GM12864 (cell line): ENCODE measurements at regions not wholly inside any gene's neighbourhood (a gene's known extent, or its start where the extent isn't known, plus 50 kb on each side); places are given as distances from the start of the nearest gene placed in this dataset.

Experiments
- DNase-seq: peaks from one replicate; pipeline ENCODE4 v3.0.0-alpha.2; 2011; ENCODE audit warnings: low read depth
- H3K4me3 ChIP-seq: 2 replicates; pipeline ENCODE4 v1.5.1; 2011; ENCODE audit warnings: mild to moderate bottlenecking, low read depth, low read length, control low read depth
- TF ChIP-seq, protein P1 (sequence below): IDR thresholded peaks from 2 replicates; pipeline ENCODE4 v1.5.1; 2011; ENCODE audit warnings: low read depth, mild to moderate bottlenecking, moderate library complexity, low read length, control low read depth, inconsistent platforms; ENCODE audit errors: missing control alignments

DNA sequence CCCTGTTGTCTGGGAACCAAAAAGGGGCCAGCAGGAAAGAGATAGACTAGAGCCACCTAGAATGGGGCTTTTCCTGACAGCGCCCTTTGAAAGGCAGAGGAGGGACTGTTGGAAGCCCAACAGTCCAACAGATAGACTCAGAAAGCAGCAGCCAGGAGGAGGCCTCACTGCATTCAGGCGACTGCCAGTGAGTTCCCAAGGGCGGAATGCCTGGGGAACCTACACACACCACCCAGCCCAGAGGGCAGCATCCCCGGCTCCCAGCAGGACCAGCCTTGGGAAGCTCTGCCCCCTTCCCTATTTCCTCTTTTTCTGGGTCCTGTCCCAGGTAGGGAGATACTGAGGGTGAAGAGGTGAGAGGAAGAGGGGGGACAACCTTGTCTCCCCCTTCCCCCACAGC, 192.4 kb upstream of the KLF4 start:
- no peak overlapping the region for H3K4me3 ChIP-seq
- TF ChIP-seq, protein P1, sequence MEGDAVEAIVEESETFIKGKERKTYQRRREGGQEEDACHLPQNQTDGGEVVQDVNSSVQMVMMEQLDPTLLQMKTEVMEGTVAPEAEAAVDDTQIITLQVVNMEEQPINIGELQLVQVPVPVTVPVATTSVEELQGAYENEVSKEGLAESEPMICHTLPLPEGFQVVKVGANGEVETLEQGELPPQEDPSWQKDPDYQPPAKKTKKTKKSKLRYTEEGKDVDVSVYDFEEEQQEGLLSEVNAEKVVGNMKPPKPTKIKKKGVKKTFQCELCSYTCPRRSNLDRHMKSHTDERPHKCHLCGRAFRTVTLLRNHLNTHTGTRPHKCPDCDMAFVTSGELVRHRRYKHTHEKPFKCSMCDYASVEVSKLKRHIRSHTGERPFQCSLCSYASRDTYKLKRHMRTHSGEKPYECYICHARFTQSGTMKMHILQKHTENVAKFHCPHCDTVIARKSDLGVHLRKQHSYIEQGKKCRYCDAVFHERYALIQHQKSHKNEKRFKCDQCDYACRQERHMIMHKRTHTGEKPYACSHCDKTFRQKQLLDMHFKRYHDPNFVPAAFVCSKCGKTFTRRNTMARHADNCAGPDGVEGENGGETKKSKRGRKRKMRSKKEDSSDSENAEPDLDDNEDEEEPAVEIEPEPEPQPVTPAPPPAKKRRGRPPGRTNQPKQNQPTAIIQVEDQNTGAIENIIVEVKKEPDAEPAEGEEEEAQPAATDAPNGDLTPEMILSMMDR, result no peak
- no peak for DNase-seq

DNA sequence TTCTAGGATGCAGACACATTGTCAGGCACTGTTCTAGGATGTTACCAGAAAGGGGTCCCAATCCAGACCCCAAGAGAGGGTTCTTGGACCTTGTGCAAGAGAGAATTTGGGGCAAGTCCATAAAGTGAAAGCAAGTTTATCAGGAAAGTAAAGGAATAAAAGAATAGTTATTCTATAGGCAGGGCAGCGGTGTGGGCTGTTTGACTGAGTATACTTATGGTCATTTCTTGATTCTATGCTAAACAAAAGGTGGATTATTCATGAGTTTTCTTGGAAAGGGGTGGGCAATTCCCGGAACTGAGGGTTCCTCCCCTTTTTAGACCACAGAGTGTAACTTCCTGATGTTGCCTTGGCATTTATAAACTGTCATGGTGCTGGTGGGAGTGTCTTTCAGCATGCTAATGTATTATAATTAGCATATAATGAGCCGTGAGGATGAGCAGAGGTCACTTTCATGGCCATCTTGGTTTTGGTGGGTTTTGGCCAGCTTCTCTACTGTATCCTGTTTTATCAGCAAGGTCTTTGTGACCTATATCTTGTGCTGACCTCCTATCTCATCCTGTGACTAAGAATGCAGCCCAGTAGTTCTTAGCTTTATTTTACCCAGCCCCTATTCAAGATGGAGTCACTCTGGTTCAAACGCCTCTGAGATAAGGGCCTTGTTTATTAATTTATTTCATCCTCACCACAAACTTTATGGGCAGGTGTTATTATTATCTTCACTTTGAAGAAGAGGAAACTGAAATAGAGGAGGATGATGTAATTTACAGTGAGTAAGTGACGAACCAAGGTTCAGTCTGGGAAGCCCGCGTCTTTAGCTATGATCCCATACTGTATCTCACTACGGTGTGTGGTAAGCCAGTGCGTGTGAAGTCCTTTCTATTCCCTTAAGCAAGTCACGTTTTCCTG, 186.0 kb upstream of the KLF4 start:
- DNase-seq, result no peak
- H3K4me3 ChIP-seq, result no peak overlapping the region
- TF ChIP-seq, protein P1, result no peak

DNA sequence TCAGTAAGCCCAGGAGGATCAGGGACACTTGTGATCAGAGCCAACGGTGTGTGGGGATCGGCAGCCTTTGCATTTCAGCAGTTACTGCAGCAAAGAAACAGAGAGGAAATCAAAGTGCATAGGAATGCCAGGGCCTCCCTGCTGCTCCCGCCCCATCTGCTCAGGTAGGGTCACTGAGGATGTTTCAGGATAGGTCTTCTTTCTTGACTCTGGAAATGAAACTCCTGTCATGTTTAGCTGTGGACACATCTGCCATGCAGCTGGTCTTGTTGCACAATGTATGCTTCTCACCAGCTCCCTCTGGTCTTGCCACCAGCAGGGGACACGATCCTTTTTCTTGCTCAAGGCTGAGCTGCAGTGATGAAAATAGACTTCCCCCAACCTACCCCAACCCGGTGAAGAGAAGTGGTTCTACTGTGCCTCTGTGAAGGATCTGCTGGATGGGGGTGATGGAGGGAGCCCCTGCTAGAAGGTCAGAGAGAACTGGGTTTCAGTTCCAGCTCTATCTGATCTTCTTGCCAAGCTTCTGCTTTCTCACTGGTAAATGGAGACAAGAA, 185.2 kb upstream of the KLF4 start:
- no peak for DNase-seq

DNA sequence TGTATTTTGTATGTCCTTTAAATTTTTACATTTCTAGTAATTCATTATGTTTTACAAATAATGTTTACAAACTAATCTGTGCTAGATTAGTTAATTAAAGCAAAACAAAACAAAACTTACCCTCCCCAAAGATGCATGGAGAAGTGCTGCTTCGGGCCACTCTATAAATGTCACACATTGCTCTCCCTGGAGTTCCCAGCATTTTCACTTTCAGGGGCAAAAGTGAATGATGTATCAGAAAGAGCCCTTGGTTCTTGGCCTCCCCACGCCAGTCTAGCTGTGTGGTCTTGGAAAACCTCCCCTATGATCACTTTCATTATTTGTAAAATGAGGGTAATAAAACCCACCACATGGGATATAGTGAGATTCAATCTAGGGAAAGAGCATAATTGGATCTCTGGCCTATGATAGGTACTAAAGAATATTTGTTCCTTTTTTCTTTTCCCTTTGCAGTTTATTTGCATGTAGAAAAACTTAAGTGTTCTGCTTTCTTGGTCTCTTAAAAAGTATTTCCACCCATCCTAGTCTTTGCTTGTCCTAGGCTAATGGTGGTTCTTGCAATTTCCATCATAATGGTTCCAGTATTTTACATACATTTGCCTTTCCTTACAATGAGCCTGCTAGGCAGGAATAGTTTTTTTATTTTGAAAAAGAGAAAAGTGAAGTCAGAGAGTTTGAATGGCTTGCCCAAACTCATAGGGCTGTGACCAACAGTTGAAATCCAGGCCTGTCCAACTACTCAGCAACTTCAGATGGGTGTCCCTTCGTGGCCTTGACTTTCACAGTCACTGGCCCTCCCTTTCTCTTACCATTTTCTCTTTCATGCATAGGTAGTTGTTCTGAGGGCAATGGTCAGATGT, 184.5 kb upstream of the KLF4 start:
- TF ChIP-seq, protein P1, result no peak
- no peak overlapping the region for H3K4me3 ChIP-seq
- no peak for DNase-seq

More for the DNA sequence above, 185.2 kb upstream of the KLF4 start:
- H3K4me3 ChIP-seq, result no peak overlapping the region
- TF ChIP-seq, protein P1, result no peak

DNA sequence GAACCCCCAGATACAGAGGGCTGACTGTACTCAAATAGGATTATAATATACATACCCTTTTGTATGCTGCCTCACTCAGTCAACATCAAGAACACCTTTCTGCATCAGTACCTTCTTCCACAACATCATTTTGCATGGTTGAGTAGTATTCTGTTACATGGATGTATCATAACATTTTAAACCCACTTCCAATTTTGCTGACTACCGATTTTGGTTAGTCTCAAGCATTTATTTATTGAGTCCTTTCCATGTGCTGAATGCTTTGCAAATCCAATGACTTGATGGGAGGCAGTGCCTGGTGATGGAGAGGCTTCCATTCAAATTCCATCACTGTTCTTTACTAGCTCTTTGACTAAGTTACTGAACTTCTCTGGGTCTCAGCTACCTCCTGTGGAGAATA, 182.0 kb upstream of the KLF4 start:
- no peak for DNase-seq
- no peak overlapping the region for H3K4me3 ChIP-seq
- TF ChIP-seq, protein P1, result no peak

DNA sequence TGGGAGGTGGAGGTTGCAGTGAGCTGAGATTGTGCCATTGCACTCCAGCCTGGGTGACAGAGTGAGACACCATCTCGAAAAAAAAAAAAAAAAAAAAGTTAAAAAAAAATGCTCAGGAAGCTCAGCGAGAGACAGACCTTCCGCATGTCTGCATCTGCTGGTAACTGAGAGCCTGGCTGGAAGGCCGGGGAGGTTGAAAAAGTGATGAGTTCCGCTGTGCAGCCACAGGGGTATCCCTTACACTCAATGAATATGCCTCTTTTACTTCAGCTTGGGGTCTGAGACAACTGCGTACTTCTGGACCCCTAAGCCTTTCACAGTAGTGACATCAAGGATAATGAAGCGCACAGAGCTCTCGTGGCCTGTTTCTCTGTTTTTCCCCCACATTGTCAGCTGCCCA, 179.9 kb upstream of the KLF4 start:
- no peak overlapping the region for H3K4me3 ChIP-seq
- DNase-seq, result no peak
- TF ChIP-seq, protein P1, result no peak
